Caco-2 (cell line): ENCODE measurements at regions not wholly inside any gene's neighbourhood (a gene's known extent, or its start where the extent isn't known, plus 50 kb on each side); places are given as distances from the start of the nearest gene placed in this dataset.

Source experiments
- BruUV-seq: library from RNA; stranded (reverse); fragments of 400-500 nt; replicated peaks from 2 replicates; lab custom pipeline; 2021; lab: Mats Ljungman, UMichigan
- CTCF ChIA-PET: fragments of 300-600 bp; sonication (Branson Sonifier 250); formaldehyde crosslinking; loops from one replicate; lab custom pipeline; 2022; ENCODE audit warnings: antibody characterized with exemption; lab: Charles Lee
- POLR2A ChIA-PET: fragments of 300-600 bp; sonication (Branson Sonifier 250); formaldehyde crosslinking; loops from one replicate; lab custom pipeline; 2022; ENCODE audit warnings: antibody characterized with exemption; lab: Charles Lee
- DNase-seq, 2 experiments: peaks; one replicate each; pipeline versions ENCODE4 v3.0.0 to v3.0.0-alpha.2; 2020 to 2022
- H3K27me3 ChIP-seq: replicated peaks from 2 replicates; pipeline ENCODE4 v1.6.0; 2011; ENCODE audit warnings: low read length; ENCODE audit not compliant: control insufficient read depth, insufficient read depth
- H3K36me3 ChIP-seq: 2 replicates; pipeline ENCODE4 v1.5.1; 2011; ENCODE audit warnings: low read length; ENCODE audit not compliant: control insufficient read depth, insufficient read depth
- H3K4me1 ChIP-seq: fragments of 250-450 bp; sonication (Bioruptor Pico); 2 replicates; pipeline ENCODE4 v1.5.1; 2020; ENCODE audit warnings: mild to moderate bottlenecking
- H3K4me3 ChIP-seq: 2 replicates; pipeline ENCODE4 v1.5.1; 2011; ENCODE audit warnings: low read depth, mild to moderate bottlenecking, control low read depth, low read length
- H3K9me3 ChIP-seq: fragments of 250-450 bp; sonication (Bioruptor Pico); 2 replicates; pipeline ENCODE4 v1.5.1; 2020; ENCODE audit warnings: mild to moderate bottlenecking, moderate library complexity
- H3K27ac Mint-ChIP-seq: one replicate; pipeline ENCODE4 v1.8.0; 2022; ENCODE audit warnings: mixed read lengths; ENCODE audit not compliant: unreplicated experiment
- H3K27me3 Mint-ChIP-seq: one replicate; pipeline ENCODE4 v1.8.0; 2022; ENCODE audit warnings: mixed read lengths; ENCODE audit not compliant: insufficient read depth, unreplicated experiment
- H3K36me3 Mint-ChIP-seq: one replicate; pipeline ENCODE4 v1.8.0; 2022; ENCODE audit warnings: mild to moderate bottlenecking, mixed read lengths; ENCODE audit not compliant: insufficient read depth, unreplicated experiment
- H3K4me1 Mint-ChIP-seq: one replicate; pipeline ENCODE4 v1.8.0; 2022; ENCODE audit warnings: low read depth, mixed read lengths; ENCODE audit not compliant: unreplicated experiment
- H3K4me3 Mint-ChIP-seq: one replicate; pipeline ENCODE4 v1.8.0; 2022; ENCODE audit warnings: mild to moderate bottlenecking, moderate library complexity, mixed read lengths; ENCODE audit not compliant: unreplicated experiment
- H3K9me3 Mint-ChIP-seq: one replicate; pipeline ENCODE4 v1.8.0; 2022; ENCODE audit warnings: mixed read lengths; ENCODE audit not compliant: unreplicated experiment
- intact Hi-C: fragments of 100-400 bp; cut with micrococcal nuclease; formaldehyde crosslinking; loops from one replicate; pipeline ENCODE4 v1.10.0; 2022; ENCODE audit not compliant: unreplicated experiment
- TF ChIP-seq, protein P1 (sequence below), 2 experiments: fragments of 200-600 bp in 1 of 2; IDR thresholded peaks; 1 replicate in 1 of 2; 2 replicates in 1 of 2; pipeline versions ENCODE4 v1.5.1 to v1.8.0; 2011 to 2022; ENCODE audit warnings: antibody characterized with exemption in 1 of 2, control low read depth in 1 of 2, inconsistent platforms in 1 of 2, low read depth in 1 of 2, low read length in 1 of 2, mild to moderate bottlenecking in 1 of 2, moderate library complexity in 1 of 2; ENCODE audit not compliant: insufficient read depth in 1 of 2, severe bottlenecking in 1 of 2, unreplicated experiment in 1 of 2

DNA sequence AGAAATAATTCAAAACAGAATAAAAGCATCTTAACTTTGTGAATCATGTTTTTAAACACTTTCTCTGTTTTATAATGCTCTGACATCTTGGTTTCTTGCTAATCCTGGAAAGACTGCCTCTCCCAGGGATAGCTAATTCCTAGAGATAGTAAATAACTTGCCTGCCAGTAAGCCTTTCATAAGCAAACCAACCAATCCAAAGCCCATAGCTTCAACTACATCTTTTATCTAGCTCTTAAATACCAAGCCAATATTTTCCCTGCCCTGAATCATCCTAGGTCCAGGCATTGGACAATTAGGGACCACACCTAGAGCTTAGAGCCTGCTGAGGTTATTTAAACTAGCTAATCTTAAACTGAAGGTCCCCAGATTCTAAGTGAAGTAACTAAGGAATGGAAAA is 223.7 kb upstream of the DIPK2B start:
- intact Hi-C loops = no loop called here
- no peaks in the 10 kb centered on the region for H3K4me1 ChIP-seq
- DNase-seq = no peak
- no peaks in the 10 kb centered on the region for H3K27me3 Mint-ChIP-seq
- H3K4me3 Mint-ChIP-seq = no peak overlapping the region
- no peak overlapping the region for H3K27ac Mint-ChIP-seq
- TF ChIP-seq, protein P1, sequence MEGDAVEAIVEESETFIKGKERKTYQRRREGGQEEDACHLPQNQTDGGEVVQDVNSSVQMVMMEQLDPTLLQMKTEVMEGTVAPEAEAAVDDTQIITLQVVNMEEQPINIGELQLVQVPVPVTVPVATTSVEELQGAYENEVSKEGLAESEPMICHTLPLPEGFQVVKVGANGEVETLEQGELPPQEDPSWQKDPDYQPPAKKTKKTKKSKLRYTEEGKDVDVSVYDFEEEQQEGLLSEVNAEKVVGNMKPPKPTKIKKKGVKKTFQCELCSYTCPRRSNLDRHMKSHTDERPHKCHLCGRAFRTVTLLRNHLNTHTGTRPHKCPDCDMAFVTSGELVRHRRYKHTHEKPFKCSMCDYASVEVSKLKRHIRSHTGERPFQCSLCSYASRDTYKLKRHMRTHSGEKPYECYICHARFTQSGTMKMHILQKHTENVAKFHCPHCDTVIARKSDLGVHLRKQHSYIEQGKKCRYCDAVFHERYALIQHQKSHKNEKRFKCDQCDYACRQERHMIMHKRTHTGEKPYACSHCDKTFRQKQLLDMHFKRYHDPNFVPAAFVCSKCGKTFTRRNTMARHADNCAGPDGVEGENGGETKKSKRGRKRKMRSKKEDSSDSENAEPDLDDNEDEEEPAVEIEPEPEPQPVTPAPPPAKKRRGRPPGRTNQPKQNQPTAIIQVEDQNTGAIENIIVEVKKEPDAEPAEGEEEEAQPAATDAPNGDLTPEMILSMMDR (IDR thresholded peaks at IDR 0.05; ENCODE audit: insufficient read depth in 1 of 2, low read depth in 1 of 2, low read length in 1 of 2, severe bottlenecking in 1 of 2, unreplicated experiment in 1 of 2) = no peak
- no peaks in the 10 kb centered on the region for H3K36me3 ChIP-seq
- no peaks in the 10 kb centered on the region for H3K27me3 ChIP-seq
- no peaks in the 10 kb centered on the region for H3K4me1 Mint-ChIP-seq
- POLR2A ChIA-PET = no interaction called here
- H3K9me3 Mint-ChIP-seq = no peaks in the 10 kb centered on the region
- no TSS peak for BruUV-seq
- H3K36me3 Mint-ChIP-seq = no peaks in the 10 kb centered on the region
- CTCF ChIA-PET = no interaction called here
- no peak overlapping the region for H3K4me3 ChIP-seq
- H3K9me3 ChIP-seq = no peaks in the 10 kb centered on the region

DNA sequence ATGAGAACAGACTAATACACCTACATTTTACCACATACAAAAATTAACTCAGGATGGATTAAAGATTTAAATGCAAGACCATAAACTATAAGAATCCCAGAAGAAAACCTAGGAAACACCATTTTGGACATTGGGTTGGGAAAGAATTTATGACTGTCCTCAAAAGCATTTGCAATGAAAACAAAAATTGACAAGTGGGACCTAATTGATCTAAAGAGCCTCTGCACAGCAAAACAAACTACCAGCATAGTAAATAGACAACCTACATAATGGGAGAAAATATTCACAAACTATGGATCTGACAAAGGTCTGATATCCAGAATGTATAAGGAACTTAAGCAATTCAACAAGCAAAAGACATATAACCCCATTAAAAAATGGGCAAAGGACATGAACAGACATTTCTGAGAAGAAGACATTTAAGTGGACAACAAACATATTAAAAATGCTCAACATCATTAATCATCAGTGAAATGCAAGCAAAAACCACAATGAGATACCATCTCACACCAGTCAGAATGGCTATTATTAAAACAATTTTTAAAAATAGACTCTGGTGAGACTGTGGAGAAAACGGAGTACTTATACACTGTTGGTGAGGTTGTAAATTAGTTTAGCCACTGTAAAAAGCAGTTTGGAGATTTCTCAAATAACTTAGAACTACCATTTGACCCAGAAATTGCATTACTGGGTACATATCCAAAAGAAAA is 221.7 kb upstream of the DIPK2B start:
- no TSS peak for BruUV-seq
- no peaks in the 10 kb centered on the region for H3K4me1 ChIP-seq

DNA sequence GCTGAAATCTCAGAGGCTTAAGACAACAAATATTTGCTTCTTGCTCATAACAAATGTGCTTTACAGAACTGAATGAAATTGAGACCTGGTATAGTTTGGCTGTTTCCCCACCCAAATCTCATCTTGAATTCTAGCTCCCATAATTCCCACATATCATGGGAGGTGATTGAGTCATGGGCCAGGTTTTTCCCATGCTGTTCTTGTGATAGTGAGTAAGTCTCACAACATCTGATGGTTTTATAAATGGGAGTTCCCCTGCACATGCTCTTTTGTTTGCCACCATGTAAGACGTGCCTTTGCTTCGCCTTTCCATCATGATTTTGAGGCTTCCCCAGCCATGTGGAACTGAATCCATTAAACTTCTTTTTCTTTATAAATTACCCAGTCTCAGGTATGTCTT is 221.1 kb upstream of the DIPK2B start:
- Histone ChIP-seq H3K4me3 (no peak overlapping the region), H3K4me1 (no peaks in the 10 kb centered on the region), H3K27me3 (no peaks in the 10 kb centered on the region), H3K36me3 (no peaks in the 10 kb centered on the region), H3K9me3 (no peaks in the 10 kb centered on the region)
- CTCF ChIA-PET = no interaction called here
- Mint-ChIP-seq H3K27me3 (peaks cover 2% of the 10 kb centered on the region), H3K9me3 (no peaks in the 10 kb centered on the region), H3K27ac (no peak overlapping the region), H3K4me3 (no peak overlapping the region), H3K4me1 (no peaks in the 10 kb centered on the region), H3K36me3 (no peaks in the 10 kb centered on the region)
- intact Hi-C loops = no loop called here
- POLR2A ChIA-PET = no interaction called here
- BruUV-seq = no TSS peak
- no peak for DNase-seq
- TF ChIP-seq, protein P1 (IDR thresholded peaks at IDR 0.05; ENCODE audit: insufficient read depth in 1 of 2, low read depth in 1 of 2, low read length in 1 of 2, severe bottlenecking in 1 of 2, unreplicated experiment in 1 of 2) = no peak

More for the DNA sequence above, 221.7 kb upstream of the DIPK2B start:
- Mint-ChIP-seq H3K9me3 (no peaks in the 10 kb centered on the region), H3K27me3 (no peaks in the 10 kb centered on the region), H3K36me3 (no peaks in the 10 kb centered on the region), H3K27ac (no peak overlapping the region), H3K4me3 (no peak overlapping the region), H3K4me1 (no peaks in the 10 kb centered on the region)
- ChIA-PET POLR2A (no interaction called here), CTCF (no interaction called here)
- H3K36me3 ChIP-seq = no peaks in the 10 kb centered on the region
- no peak for DNase-seq
- H3K4me3 ChIP-seq = no peak overlapping the region
- intact Hi-C loops = no loop called here
- TF ChIP-seq, protein P1 (IDR thresholded peaks at IDR 0.05; ENCODE audit: insufficient read depth in 1 of 2, low read depth in 1 of 2, low read length in 1 of 2, severe bottlenecking in 1 of 2, unreplicated experiment in 1 of 2) = no peak
- H3K9me3 ChIP-seq = no peaks in the 10 kb centered on the region
- H3K27me3 ChIP-seq = no peaks in the 10 kb centered on the region
